KG1 (cell line): ENCODE measurements at regions not wholly inside any gene's neighbourhood (a gene's known extent, or its start where the extent isn't known, plus 50 kb on each side); places are given as distances from the start of the nearest gene placed in this dataset.
A peak's percentile ranks its signal among the peaks of the same experiment; 100 is the strongest.

Experiments
- DNase-seq: peaks from one replicate; lab custom pipeline; 2025; lab: John Stamatoyannopoulos, UW

- no peak for DNase-seq
Observed at GRCh38 chr14:83455561-83455960, 1921.9 kb upstream of the SEL1L start.

- DNase-seq, result no peak
Observed at GRCh38 chr14:83461521-83461920, 1927.9 kb upstream of the SEL1L start.

GRCh38 chr14:83462759-83463158 lies 1929.1 kb upstream of the SEL1L start:
- no peak for DNase-seq

- DNase-seq, result peak; percentile 22
Observed at GRCh38 chr14:83463500-83464098, 1929.9 kb upstream of the SEL1L start.

GRCh38 chr14:83467811-83468210 lies 1934.2 kb upstream of the SEL1L start:
- peak; percentile 19 for DNase-seq

- peak; percentile 32 for DNase-seq
Observed at GRCh38 chr14:83470466-83470865, 1936.8 kb upstream of the SEL1L start.

- no peak for DNase-seq
Observed at GRCh38 chr14:83470959-83471695, 1937.5 kb upstream of the SEL1L start.

- DNase-seq, result no peak
Observed at GRCh38 chr14:83473416-83474235, 1940.0 kb upstream of the SEL1L start.

GRCh38 chr14:83478741-83479140 lies 1945.1 kb upstream of the SEL1L start:
- no peak for DNase-seq

GRCh38 chr14:83483063-83483462 lies 1949.4 kb upstream of the SEL1L start:
- no peak for DNase-seq

- DNase-seq, result no peak
Observed at GRCh38 chr14:83485591-83485990, 1951.9 kb upstream of the SEL1L start.

GRCh38 chr14:83491091-83491490 lies 1957.4 kb upstream of the SEL1L start:
- no peak for DNase-seq

- DNase-seq, result no peak
Observed at GRCh38 chr14:83520837-83521236, 1987.2 kb upstream of the SEL1L start.

- DNase-seq, result no peak
Observed at GRCh38 chr14:83529531-83529930, 1995.9 kb upstream of the SEL1L start.

GRCh38 chr14:83533734-83534133 lies 1996.2 kb upstream of the FLRT2 start:
- DNase-seq, result no peak

- no peak for DNase-seq
Observed at GRCh38 chr14:83534995-83535394, 1994.9 kb upstream of the FLRT2 start.

- no peak for DNase-seq
Observed at GRCh38 chr14:83535444-83535843, 1994.5 kb upstream of the FLRT2 start.

GRCh38 chr14:83541147-83541546 lies 1988.8 kb upstream of the FLRT2 start:
- DNase-seq, result no peak

- no peak for DNase-seq
Observed at GRCh38 chr14:83548061-83548839, 1981.7 kb upstream of the FLRT2 start.

- DNase-seq, result no peak
Observed at GRCh38 chr14:83556065-83556464, 1973.9 kb upstream of the FLRT2 start.

GRCh38 chr14:83556746-83557453 lies 1973.0 kb upstream of the FLRT2 start:
- no peak for DNase-seq

- DNase-seq, result no peak
Observed at GRCh38 chr14:83558946-83559345, 1971.0 kb upstream of the FLRT2 start.
